Lung microvascular endothelial cell (primary cell): ENCODE measurements at regions not wholly inside any gene's neighbourhood (a gene's known extent, or its start where the extent isn't known, plus 50 kb on each side); places are given as distances from the start of the nearest gene placed in this dataset.

Experiments used
- DNase-seq, 2 donors: peaks; one replicate each; pipeline versions ENCODE4 v3.0.0 to v3.0.0-alpha.2; 2010; ENCODE audit warnings: low read depth in 2 of 2

DNA sequence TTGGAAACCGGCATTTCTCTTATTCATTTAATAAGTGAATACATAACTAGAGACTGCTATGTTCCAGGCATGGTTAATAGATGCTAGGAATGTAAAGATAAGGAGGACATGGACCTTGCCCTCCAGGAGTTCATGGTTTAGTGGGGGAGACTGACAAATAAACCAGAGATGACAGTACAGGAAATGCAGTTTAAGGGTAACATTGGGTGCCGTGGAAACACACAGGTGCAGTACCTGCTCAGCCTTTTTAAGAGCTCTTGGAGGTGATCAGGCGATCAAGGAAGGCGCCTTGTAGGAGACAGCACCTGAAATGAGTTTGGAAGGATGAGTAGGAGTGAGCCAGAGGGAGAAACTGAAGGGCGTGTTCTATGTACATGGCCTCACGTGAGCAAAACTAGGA lies 145.8 kb downstream of the AASDH start:
- DNase-seq, result no peak

DNA sequence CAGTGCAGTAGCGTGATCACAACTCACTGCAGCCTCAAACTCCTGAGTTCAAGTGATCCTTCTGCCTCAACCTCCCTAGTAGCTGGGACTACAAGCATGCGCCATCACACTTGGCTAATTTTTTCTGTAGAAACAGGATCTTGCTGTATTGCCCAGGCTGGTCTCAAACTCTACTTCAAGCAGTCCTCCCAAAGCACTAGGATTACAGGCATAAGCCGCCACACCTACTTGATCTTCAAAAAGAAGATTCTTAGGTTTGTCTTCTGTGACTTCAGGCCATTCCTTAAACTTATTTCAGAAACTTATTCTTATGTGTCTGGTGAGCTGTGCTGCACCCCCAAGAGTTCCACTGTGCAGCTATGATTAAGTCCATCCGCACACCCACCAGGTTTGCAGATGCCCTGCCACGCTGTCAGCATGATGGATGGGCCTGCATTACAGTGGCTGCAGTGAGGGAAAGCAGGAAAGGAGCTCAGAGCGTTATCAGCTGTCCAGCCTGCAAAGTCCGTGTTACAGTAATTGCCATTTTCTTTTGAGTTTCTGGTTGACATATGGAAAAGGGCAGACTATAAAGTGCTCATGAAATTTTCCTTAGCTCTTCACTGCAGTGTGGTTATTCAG lies 146.6 kb downstream of the AASDH start:
- peak in 1 of 2 donors; percentile 3 for DNase-seq

DNA sequence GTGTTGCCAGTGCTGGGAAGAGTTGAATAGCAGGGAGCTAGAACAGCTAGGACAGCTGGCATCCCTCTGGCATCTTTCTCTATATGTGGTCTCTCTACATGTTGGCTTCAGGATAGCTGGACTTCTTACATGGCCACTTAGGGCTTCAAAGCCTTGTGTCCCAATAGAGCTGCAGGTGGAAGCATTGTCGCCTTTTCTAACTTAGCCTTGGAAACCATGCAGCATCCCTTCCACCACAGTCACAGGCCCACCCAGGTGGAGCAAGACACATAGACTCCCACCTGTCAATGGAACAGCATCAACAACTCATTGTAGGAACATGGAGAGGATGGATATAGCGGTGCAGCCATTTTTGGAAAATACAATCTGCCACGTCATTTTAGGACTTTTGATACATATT lies 149.0 kb downstream of the AASDH start:
- DNase-seq, result no peak

DNA sequence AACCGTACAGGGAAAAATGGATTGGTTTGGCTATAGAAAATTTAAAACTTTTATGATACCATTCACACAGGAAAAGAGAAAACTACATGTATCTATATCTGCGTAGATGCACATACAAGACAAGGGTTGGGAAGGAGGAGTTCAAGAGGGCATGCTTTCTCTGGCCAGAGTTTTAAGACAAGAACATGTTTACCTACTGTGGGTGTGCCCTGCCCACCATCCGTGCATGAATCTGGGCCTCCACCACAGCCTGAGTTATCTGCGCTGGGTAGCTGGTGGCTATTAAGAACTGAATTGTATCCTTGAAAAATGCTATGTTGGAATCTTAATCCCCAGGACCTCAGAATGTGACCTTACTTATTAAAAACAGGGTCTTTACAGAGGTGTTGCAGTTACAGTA lies 151.6 kb downstream of the AASDH start:
- no peak for DNase-seq

DNA sequence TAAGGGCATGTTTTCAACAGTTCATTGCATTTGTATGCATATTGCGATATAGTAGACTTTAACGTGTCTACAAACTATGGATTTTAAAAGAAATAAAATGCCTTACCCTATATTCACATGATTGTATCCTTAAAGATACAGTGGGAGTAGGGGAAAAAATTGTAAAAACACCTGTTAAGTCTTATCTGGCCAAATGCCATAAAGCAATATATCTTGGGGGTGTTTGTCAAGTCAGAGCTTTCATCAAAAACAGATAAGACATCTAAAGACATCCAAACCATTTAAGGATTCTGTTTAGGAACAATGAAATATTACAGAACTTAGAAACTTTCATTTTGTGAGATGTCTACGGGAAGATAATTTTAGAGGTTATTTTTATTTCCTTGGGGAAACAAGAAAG lies 152.3 kb downstream of the AASDH start:
- no peak for DNase-seq

DNA sequence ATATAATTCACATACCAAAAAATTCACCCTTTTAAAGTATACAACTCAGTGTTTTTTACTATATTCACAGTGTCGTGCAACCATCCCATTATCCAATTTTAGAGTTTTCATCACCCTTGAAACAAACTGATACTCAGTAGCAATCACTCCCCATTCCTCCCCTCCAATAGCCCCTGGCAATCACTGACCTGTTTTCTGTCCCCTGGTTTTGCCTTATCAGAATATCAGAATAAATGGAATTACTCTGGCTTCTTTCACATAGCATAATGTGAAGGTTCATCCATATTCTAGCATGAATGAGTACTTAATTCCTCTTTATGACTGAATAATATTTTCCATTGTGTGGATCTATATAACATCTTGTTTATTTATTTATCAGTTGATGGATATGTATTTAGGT lies 153.2 kb downstream of the AASDH start:
- no peak for DNase-seq

DNA sequence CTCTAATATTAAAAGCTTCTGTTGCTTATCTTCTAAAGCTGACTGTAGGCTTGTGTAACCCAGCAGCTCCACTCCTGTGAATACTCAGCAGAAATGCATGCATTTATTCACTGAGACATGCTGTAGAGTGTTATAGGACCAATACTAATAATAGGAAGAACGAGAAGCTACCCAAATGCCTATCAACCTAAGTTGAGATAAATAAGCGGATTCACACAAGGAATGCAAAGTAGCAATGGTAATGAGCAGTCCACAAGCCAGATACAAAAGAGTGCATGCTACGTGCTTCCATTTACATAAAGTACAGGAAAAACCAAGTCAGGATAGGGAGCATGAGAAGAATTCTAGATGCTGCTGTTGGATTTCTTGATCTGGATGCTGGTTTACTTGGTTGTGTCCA lies 155.9 kb downstream of the AASDH start:
- DNase-seq, result no peak

DNA sequence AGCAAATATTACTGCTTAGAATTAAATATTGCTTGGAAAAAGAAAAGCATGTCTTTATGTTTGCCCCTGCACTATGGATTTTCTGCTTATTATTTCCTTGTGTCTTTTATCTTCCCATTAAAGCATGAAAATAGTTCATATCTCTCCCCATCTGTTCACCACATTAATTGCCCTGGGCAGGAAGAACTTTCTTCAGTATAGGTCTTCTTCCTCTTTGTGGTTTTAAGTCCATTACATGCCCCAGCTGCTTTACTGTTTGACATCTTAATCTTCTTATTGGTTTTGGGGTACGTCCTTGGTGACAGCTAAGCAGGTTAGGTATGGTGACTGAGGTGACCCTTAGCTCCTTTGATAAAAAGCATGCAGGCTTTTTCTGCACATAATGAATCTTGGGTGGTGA lies 157.3 kb downstream of the AASDH start:
- DNase-seq, result no peak

DNA sequence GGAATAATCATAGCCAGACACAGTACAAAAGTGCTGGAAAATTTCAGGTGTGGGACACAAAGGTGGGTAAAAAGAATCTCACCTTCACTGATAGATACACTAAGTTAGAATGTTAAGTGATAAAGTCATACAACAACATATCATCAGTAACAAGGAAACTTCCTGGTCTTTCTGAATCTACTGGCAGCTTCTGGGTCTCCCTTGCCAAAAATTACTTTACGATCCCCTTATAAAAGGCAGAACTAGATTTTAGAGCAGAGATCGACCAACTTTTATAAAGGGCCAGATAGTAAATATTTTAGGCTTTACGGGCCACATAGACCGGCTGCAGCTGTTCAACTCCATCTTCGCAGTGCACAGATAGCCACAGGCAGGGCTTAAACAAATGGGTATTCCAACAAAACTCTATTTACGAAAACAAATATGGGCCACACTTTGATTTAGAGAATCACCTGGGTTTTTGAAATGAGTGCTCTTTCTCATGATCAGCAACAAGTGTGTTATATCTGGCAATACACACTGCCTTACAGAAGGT lies 159.9 kb downstream of the AASDH start:
- no peak for DNase-seq

DNA sequence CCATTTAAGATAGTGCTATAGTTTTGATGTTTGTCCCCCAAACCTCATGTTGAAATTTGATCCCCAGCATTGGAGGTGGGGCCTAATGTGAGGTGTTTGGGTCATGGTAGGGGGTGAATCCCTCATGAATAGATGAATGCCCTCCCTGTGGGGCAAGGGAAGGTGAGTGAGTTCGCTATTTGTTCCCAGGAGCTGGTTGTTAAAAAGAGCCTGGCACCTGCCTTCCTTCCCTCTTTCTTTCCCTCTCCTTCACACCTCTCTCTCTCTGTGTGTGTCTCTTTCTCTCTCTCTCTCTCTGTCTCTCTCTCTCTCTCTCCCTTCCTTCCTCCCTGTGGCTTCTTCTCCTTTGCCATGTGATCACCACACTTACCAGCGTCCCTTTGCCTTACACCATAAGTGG lies 160.7 kb downstream of the AASDH start:
- no peak for DNase-seq

DNA sequence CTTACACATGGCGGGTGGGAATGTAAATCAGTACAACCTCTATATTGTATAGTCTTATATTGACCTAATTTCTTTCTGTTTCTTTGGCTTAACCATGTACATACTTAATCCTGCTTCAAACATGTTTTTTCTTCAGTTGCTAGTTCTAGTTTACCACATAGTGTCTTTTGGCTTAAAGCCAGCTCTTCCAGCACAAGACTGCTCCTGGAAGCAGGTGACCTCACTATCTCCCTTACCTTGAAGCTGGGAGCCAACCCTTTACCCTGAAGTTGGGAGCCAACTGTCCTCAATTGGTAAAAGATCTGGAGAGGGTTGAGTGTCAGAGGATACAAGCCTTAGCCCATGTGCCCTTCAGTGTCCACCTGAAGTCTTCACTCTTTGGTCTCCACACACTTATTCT lies 162.7 kb downstream of the AASDH start:
- no peak for DNase-seq

DNA sequence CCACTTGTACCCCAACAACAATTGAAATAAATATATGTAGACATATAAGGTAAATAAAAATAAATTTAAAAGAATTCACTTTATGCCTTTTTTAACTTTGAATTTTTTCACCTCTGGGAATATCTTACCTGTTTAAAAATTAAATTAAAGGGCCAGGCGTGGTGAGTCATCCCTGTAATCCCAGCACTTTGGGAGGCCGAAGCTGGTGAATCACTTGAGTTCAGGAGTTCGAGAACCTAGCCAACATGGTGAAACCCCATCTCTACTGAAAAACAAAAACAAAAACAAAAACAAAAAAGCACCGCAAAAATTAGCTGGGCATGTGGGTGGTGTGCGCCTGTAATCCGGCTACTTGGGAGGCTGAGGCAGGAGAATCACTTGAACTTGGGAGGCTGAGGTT lies 164.8 kb downstream of the AASDH start:
- no peak for DNase-seq

DNA sequence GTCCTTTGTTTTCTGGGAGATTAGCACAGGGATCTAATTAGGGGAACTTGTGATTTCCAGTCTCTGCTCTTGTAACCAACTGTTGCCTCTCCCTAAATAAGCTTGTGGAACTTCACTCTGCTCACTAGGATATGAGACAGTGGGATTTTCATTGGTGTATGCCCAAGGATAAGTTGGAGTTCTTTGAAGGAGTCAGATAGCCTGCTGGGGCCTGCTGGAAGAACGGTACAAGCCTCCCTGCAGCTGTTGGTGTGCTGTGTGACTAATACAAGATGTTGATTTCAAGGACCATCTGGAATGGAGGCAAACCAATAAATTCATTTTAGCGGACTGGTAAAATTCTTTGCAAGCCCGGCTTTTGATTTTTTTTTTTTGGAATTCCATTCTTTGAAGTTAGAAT lies 167.0 kb downstream of the AASDH start:
- DNase-seq, result no peak

DNA sequence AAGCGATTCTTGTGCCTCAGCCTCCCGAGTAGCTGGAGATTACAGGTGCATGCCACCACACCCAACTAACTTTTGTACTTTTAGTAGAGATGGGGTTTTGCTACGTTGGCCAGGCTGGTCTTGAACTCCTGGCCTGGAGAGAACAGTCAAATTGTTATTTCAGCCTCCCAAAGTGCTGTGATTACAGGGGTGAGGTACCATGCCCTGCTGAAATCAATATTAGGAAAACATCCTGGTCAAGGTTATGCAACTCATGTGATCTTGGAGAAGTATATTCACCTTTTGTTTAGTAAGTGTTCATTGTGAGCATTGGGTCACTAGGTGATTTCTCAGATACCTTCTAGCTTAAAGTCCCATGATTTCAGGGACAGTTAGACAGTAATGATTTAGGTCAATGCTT lies 167.8 kb downstream of the AASDH start:
- DNase-seq, result no peak

DNA sequence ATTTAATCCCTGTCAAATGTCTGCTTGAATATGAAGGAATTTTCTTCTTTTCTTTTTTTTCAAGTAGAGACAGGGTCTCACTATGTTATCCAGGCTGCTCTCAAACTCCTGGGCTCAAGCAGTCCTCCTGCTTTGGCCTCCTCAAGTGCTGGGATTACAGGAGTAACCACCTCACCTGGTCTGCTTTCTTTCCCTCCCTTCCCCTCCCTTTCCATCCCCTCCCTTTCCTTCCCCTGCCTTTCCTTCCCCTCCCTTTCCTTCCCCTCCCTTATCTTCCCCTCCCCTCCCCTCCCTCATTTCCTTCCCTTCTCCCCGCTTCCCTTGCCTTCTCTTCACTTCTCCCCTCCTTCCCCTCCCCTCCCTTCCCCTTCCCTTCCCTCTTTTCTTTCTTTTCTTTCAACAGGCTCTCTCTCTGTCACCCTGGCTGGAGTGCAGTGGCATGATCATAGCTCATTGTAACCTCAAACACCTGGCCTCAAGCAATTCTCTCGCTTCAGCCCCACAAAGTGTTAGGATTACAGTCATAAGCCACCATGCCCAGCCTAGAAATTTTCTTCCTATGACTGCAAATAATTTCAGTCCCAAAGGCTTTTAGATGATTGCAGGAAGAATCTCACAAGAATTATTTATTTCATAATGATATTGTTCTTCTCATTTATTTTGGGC lies 168.9 kb downstream of the AASDH start:
- DNase-seq, result no peak

DNA sequence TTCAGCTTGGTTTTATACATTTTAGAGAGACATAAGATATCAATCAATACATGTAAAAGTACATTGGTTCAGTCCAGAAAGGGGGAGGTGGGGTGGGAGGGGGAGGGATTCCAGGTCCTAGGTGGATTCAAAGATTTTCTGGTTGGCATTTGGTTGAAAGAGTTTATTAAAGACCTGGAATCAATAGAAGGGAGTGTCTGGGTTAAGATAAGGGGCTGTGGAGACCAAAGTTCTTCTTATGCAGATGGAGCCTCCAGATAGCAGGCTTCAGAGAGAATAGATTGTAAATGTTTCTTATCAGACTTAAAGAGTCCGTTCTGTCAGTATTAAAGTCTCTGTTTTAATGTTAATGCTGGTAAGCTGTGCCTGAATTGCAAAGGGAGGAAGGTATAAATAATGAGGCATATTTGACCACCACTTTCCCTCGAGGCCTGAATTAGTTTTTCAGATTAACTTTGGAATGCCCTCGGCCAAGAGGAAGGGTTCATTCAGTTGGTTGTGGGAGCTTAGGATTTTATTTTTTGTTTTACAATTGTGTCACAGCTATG lies 169.9 kb downstream of the AASDH start:
- no peak for DNase-seq

DNA sequence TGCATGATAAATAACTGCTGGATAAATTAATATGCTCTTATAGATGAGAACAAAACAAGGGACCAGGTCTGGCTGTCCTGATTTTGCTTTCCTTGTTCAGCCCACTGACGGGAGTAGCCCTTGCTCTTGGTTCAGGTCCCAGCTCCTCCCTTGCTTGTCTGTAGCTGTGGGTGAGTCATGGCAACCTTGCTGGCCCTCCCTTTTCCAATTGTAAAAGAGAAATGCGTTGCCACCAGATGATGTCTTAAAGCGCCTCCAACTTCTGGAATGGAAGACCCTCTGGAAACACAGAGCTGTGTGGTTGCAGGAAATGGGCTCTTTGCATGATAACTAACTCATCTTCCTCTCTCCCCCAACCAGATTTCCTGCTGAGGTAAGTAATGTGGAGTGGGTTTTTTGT lies 171.4 kb downstream of the AASDH start:
- DNase-seq, result peak; percentile 34 to 39

DNA sequence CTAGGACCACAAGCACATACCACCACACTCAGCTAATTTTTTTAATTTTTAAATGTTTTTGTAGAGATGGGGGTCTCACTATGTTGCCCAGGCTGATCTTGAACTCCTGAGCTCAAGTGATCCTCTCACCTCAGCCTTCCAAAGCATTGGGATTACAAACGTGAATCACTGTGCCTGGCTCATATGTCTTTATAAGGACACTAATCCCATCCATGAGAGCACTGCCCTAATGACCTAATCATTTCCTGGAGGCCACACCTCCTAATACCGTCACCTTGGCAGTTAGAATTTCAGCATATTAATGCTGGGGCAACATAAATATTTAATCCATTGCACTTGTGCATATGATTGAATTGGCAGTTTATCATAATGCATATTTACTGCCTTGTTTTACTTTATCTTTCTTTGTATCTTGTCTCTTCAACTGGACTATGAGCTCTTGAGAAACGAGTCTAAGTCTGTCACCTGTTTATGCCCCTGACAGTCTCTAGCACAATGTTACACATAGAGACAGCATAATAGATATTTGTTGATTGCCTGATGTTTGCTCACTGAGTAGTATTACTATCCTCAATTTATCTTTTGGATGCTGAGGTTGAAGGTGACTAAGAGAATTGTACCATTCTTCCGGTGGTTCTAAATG lies 172.0 kb downstream of the AASDH start:
- no peak for DNase-seq

DNA sequence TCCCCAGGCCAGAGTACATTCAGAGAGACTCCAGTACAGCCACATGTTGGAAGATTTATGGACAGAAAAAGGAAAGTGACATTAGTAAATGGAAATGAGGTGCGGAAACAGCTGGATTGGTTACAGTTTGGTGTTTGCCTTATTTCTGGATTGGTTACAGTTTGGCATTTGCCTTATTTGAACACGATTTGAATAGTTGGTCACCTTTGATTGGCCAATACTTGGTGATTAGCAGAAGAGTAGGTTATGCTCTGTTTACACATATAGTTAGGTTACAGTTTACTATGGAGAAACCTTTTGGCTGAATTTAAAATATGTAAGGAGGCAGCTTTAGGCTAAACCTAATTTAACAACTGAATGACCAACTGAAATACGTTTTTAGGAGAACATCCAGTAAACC lies 173.7 kb downstream of the AASDH start:
- no peak for DNase-seq

DNA sequence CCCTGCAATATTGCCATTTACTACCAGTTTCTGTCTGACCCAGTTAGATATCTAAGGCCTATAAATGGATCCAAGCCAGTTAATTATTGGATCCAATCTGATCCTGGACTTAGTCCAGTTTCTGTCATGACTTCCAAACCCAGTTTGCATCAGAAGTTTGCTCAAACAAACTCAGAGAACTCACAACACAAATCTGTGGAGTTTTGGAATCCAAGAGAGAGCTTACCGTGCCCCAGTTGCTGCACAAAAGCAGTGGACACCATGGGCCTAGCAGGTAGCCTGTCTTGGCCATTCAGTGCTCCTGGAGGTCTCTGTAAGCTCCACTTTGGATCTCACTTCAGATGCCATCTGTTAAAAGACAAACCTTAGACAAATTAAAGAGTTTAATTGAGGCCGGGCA lies 174.5 kb downstream of the AASDH start:
- no peak for DNase-seq

DNA sequence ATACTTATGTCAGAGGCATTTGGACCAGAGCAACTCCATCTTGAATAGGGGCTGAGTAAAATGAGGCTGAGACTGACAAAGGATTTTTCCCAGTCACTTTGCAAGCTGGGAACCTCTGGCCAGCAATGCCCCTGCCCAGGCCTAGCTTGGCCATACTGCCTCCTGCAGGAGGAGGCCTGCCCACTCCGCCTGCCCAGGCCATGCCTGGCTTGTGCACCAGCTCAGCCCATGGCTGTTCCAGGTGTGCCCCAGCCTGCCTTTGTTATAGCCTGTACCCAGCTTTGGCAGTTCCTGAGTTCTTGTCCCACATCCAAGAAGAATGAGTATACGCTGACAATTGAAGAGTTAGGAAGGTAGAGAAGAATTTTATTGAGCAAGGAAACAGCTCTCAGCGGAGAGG lies 176.1 kb downstream of the AASDH start:
- no peak for DNase-seq

DNA sequence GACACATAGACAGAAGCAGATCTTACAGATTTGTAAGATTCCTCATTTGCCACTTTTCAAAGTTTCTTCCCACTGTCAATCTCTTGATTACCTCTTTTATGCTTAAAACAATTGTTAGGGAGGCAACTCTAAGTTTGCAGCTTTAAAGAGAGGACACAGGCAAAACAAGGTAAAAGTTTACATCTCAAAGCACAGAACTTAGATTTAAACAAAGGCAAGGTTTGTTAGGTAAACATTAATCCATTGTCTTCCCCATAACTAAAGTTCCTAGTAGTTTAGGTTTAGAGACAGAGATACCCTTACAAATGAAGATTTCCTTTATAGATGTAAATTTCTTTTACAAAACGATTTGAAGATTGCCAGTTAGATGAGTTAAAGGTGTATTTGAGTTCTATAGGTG lies 176.9 kb downstream of the AASDH start:
- no peak for DNase-seq

DNA sequence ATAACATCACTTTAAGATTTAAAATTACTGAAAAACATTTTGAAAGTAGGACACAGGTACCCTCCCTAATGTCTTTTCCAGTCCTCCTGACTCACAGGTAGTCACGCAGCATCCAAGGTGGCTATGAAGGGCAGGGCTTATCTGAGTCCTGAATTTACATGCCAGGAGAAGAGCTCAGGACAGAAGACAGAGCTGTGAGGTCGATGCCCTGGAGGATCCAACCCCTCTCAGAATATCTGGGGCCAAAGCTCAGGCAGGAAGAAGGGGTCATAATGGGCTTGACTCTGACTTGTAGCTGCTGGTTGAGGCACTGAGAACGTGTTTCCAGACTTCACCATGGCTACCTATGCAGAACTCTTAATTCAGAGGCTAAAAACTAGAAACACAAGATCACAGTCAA lies 177.5 kb downstream of the AASDH start:
- DNase-seq, result no peak
